ENCODE measurements at regions not wholly inside any gene's neighbourhood (a gene's known extent, or its start where the extent isn't known, plus 50 kb on each side); places are given as distances from the start of the nearest gene placed in this dataset.

DNA sequence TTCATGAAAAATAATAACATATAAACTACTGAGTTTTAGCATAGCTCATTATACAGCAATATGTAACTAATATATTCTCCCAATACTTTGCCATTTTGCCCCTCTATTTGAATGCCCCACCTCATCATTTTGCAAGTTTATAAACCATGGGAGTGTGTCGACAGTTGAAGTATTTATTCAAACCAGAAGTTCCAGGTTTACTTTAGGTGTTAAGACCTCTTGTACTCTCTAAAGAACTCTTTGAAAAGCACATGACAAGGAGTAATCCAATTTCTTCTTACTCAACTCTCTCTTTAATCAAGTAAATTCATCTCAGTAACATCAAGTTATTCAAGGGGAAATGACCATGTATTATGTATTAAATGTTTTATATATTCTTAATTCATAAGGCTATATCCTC lies 240.7 kb downstream of the COX18 start:
- Histone ChIP-seq H3K4me2 (ENCODE audit: insufficient read depth, low read length) (no peak overlapping the region), H3K27ac (ENCODE audit: extremely low read depth, low read depth, low read length) (no peak overlapping the region), H3K9ac (ENCODE audit: insufficient read depth in 1 of 2, low read depth in 2 of 2, low read length in 2 of 2) (no peak overlapping the region), H3K9me3 (replicated peaks; ENCODE audit: control insufficient read depth, insufficient read depth, low read depth, low read length) (no peaks in the 10 kb centered on the region), H3K36me3 (ENCODE audit: control insufficient read depth, insufficient read depth, low read length) (no peaks in the 10 kb centered on the region), H4K20me1 (replicated peaks; ENCODE audit: control insufficient read depth, insufficient read depth, low read length) (no peaks in the 10 kb centered on the region), H3K79me2 (ENCODE audit: control insufficient read depth, insufficient read depth, low read length) (no peaks in the 10 kb centered on the region), H3K4me3 (no peak overlapping the region), H3K9me1 (ENCODE audit: control insufficient read depth, insufficient read depth, low read length) (no peaks in the 10 kb centered on the region), H3K4me1 (replicated peaks in 1 of 2; ENCODE audit: control insufficient read depth in 2 of 2, insufficient read depth in 2 of 2, low read length in 2 of 2) (no peaks in the 10 kb centered on the region), H2AFZ (ENCODE audit: low read depth, low read length) (no peak overlapping the region), H3K27me3 (ENCODE audit: control insufficient read depth in 2 of 2, insufficient read depth in 2 of 2, low read length in 2 of 2) (no peaks in the 10 kb centered on the region)
- ChIA-PET CTCF (ENCODE audit: low intra/inter-chr PET ratio) (no interaction called here), POLR2A (no interaction called here)
- DNase-seq (ENCODE audit: extremely low read depth in 1 of 4, low spot score in 3 of 4) = no peak
- TF ChIP-seq RNF2 (IDR thresholded peaks at IDR 0.05) (no peak), ZNF668 (CRISPR knock-in tag; IDR thresholded peaks at IDR 0.05) (no peak), ZNF589 (CRISPR knock-in tag; IDR thresholded peaks at IDR 0.05; ENCODE audit: low read depth) (no peak), TAL1 (IDR thresholded peaks at IDR 0.05) (no peak), CC2D1A (IDR thresholded peaks at IDR 0.05) (no peak), RBM14 (IDR thresholded peaks at IDR 0.05; ENCODE audit: borderline replicate concordance, insufficient read depth, low read depth, low read length) (no peak), CXXC5 (CRISPR knock-in tag; IDR thresholded peaks at IDR 0.05) (no peak), ZNF133 (CRISPR knock-in tag; IDR thresholded peaks at IDR 0.05) (no peak), KDM4B (IDR thresholded peaks at IDR 0.05; ENCODE audit: borderline replicate concordance in 2 of 2, low read depth in 1 of 2) (no peak), PCBP2 (IDR thresholded peaks at IDR 0.05; ENCODE audit: low read depth, low read length, poor library complexity, severe bottlenecking) (no peak), ETV1 (tag; conservative IDR thresholded peaks at IDR 0.05; ENCODE audit: low read depth) (no peak), ZNF830 (CRISPR knock-in tag; IDR thresholded peaks at IDR 0.05) (no peak), POLR2A (conservative IDR thresholded peaks at IDR 0.05) (no peak), ZNF445 (CRISPR knock-in tag; IDR thresholded peaks at IDR 0.05; ENCODE audit: low read depth) (no peak)
- TF ChIP-seq, protein P1, sequence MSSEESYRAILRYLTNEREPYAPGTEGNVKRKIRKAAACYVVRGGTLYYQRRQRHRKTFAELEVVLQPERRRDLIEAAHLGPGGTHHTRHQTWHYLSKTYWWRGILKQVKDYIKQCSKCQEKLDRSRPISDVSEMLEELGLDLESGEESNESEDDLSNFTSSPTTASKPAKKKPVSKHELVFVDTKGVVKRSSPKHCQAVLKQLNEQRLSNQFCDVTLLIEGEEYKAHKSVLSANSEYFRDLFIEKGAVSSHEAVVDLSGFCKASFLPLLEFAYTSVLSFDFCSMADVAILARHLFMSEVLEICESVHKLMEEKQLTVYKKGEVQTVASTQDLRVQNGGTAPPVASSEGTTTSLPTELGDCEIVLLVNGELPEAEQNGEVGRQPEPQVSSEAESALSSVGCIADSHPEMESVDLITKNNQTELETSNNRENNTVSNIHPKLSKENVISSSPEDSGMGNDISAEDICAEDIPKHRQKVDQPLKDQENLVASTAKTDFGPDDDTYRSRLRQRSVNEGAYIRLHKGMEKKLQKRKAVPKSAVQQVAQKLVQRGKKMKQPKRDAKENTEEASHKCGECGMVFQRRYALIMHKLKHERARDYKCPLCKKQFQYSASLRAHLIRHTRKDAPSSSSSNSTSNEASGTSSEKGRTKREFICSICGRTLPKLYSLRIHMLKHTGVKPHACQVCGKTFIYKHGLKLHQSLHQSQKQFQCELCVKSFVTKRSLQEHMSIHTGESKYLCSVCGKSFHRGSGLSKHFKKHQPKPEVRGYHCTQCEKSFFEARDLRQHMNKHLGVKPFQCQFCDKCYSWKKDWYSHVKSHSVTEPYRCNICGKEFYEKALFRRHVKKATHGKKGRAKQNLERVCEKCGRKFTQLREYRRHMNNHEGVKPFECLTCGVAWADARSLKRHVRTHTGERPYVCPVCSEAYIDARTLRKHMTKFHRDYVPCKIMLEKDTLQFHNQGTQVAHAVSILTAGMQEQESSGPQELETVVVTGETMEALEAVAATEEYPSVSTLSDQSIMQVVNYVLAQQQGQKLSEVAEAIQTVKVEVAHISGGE (CRISPR knock-in tag; IDR thresholded peaks at IDR 0.05) = no peak
- no TSS peak for BruUV-seq (replicated peaks)
- no peak for FAIRE-seq
- ATAC-seq = no peak
- in situ Hi-C loops (cut with MboI) (no loop called here), intact Hi-C loops (cut with micrococcal nuclease) (no loop called here)
- WGBS (ENCODE audit: insufficient coverage, low coverage, missing lambda C conversion rate) = 0% methylated on average over 1 of the region's 1 CpG
